SK-N-SH (cell line): ENCODE measurements at regions not wholly inside any gene's neighbourhood (a gene's known extent, or its start where the extent isn't known, plus 50 kb on each side); places are given as distances from the start of the nearest gene placed in this dataset.

Experiments used
- CTCF ChIA-PET: fragments of 300-600, 350-600 bp; formaldehyde crosslinking; extraction: SDS; loops from one replicate; lab custom pipeline; 2021; lab: Yijun Ruan, JAX
- POLR2A ChIA-PET: fragments of 350-600 bp; sonication (Branson Sonifier 250); formaldehyde crosslinking; extraction: SDS; loops from one replicate; lab custom pipeline; 2020; ENCODE audit warnings: antibody characterized with exemption, inconsistent platforms; lab: Yijun Ruan, JAX
- DNase-seq: peaks from one replicate; pipeline ENCODE4 v3.0.0; 2012
- H2AFZ ChIP-seq: fragments of 200-600 bp; sonication (generic); 2 replicates; pipeline ENCODE4 v1.8.1; 2016; ENCODE audit warnings: antibody characterized with exemption, mild to moderate bottlenecking, low read depth
- H3F3A ChIP-seq: fragments of 200-600 bp; sonication (generic); replicated peaks from 2 replicates; pipeline ENCODE3; 2016; ENCODE audit warnings: antibody characterized with exemption, mild to moderate bottlenecking; ENCODE audit not compliant: insufficient read depth
- H3K27ac ChIP-seq, 2 experiments: fragments of 200-500 bp in 1 of 2; fragments of 200-600 bp in 1 of 2; sonication (Bioruptor generic) in 1 of 2; sonication (generic), shearing (Covaris generic) in 1 of 2; 2 replicates each; pipeline versions ENCODE4 v1.5.1 to v1.6.1; 2014 to 2016; ENCODE audit warnings: low read depth in 2 of 2, inconsistent platforms in 1 of 2, low read length in 1 of 2, mild to moderate bottlenecking in 1 of 2, mixed read lengths in 1 of 2
- H3K27me3 ChIP-seq: fragments of 200-600 bp; sonication (generic), shearing (Covaris generic); 2 replicates; pipeline ENCODE4 v1.6.1; 2016; ENCODE audit warnings: mixed run types; ENCODE audit not compliant: insufficient read depth
- H3K36me3 ChIP-seq, 2 experiments: fragments of 200-500 bp in 1 of 2; fragments of 200-600 bp in 1 of 2; sonication (Bioruptor generic) in 1 of 2; sonication (generic) in 1 of 2; replicated peaks in 1 of 2; 2 replicates each; pipeline versions ENCODE3 to v1.5.1; 2014 to 2016; ENCODE audit warnings: low read length in 1 of 2, mild to moderate bottlenecking in 1 of 2; ENCODE audit not compliant: insufficient read depth in 2 of 2, control insufficient read depth in 1 of 2
- H3K4me1 ChIP-seq, 2 experiments: fragments of 200-500 bp in 1 of 2; fragments of 200-600 bp in 1 of 2; sonication (Bioruptor generic) in 1 of 2; sonication (generic), shearing (Covaris generic) in 1 of 2; 2 replicates each; pipeline versions ENCODE4 v1.5.1 to v1.6.1; 2014 to 2016; ENCODE audit warnings: low read depth in 1 of 2, low read length in 1 of 2, mixed run types in 1 of 2; ENCODE audit not compliant: insufficient read depth in 2 of 2, control insufficient read depth in 1 of 2
- H3K4me2 ChIP-seq: fragments of 200-600 bp; sonication (generic), shearing (Covaris generic); 2 replicates; pipeline ENCODE4 v1.6.1; 2017; ENCODE audit warnings: mixed run types
- H3K4me3 ChIP-seq, 2 experiments: fragments of 200-500 bp in 1 of 2; fragments of 200-600 bp in 1 of 2; sonication (Bioruptor generic) in 1 of 2; sonication (generic), shearing (Covaris generic) in 1 of 2; 2 replicates each; pipeline versions ENCODE4 v1.5.1 to v1.8.1; 2014 to 2016; ENCODE audit warnings: low read depth in 2 of 2, inconsistent platforms in 1 of 2, low read length in 1 of 2, mild to moderate bottlenecking in 1 of 2, mixed read lengths in 1 of 2, moderate library complexity in 1 of 2
- H3K79me2 ChIP-seq: fragments of 200-600 bp; sonication (generic); 2 replicates; pipeline ENCODE4 v1.8.1; 2017; ENCODE audit warnings: mild to moderate bottlenecking; ENCODE audit not compliant: insufficient read depth
- H3K9ac ChIP-seq: fragments of 200-600 bp; sonication (generic); 2 replicates; pipeline ENCODE4 v1.6.1; 2017; ENCODE audit warnings: mixed run types
- H3K9me2 ChIP-seq: fragments of 200-600 bp; sonication (generic); 2 replicates; pipeline ENCODE4 v1.6.1; 2017; ENCODE audit warnings: mixed run types
- H3K9me3 ChIP-seq: fragments of 200-600 bp; sonication (generic); 2 replicates; pipeline ENCODE4 v1.6.1; 2017; ENCODE audit warnings: mixed run types, mild to moderate bottlenecking, moderate library complexity
- H4K20me1 ChIP-seq: fragments of 200-600 bp; sonication (generic); 2 replicates; pipeline ENCODE4 v1.6.1; 2017; ENCODE audit warnings: mild to moderate bottlenecking, mixed run types; ENCODE audit not compliant: insufficient read depth
- CHD2 ChIP-seq: fragments of 150-350 bp; IDR thresholded peaks from 2 replicates; pipeline ENCODE4 v1.6.1; 2018; ENCODE audit warnings: low read length; ENCODE audit not compliant: partially characterized antibody
- EP300 ChIP-seq, 2 experiments: IDR thresholded peaks; 2 replicates each; pipeline versions ENCODE4 v1.4.0 to v1.6.1; 2012; ENCODE audit warnings: borderline replicate concordance in 1 of 2, low read depth in 1 of 2, low read length in 1 of 2
- FOSL2 ChIP-seq: IDR thresholded peaks from 2 replicates; pipeline ENCODE4 v1.4.0; 2012; ENCODE audit warnings: low read depth, mild to moderate bottlenecking, moderate library complexity, borderline replicate concordance
- FOXM1 ChIP-seq: IDR thresholded peaks from 2 replicates; pipeline ENCODE4 v1.4.0; 2012; ENCODE audit warnings: low read depth, mild to moderate bottlenecking
- GATA2 ChIP-seq: sonication (generic); formaldehyde crosslinking; IDR thresholded peaks from 2 replicates; pipeline ENCODE4 v1.5.0; 2020; ENCODE audit warnings: mild to moderate bottlenecking, missing genetic modification reagents
- NFIC ChIP-seq: IDR thresholded peaks from 2 replicates; pipeline ENCODE4 v1.4.0; 2012; ENCODE audit warnings: borderline replicate concordance
- RAD21 ChIP-seq: IDR thresholded peaks from 2 replicates; pipeline ENCODE4 v1.6.1; 2012; ENCODE audit warnings: mild to moderate bottlenecking, low read length
- RCOR1 ChIP-seq: fragments of 150-350 bp; IDR thresholded peaks from 2 replicates; pipeline ENCODE4 v1.6.1; 2017; ENCODE audit warnings: antibody characterized with exemption, low read length
- RFX5 ChIP-seq: IDR thresholded peaks from 2 replicates; pipeline ENCODE4 v1.6.1; 2012; ENCODE audit warnings: mild to moderate bottlenecking, improper control_type of control experiment, low read length
- RXRA ChIP-seq: IDR thresholded peaks from 2 replicates; pipeline ENCODE4 v1.4.0; 2012; ENCODE audit warnings: low read depth, mild to moderate bottlenecking, borderline replicate concordance
- SIN3A ChIP-seq: IDR thresholded peaks from 2 replicates; pipeline ENCODE4 v1.6.1; 2012; ENCODE audit warnings: low read depth, mild to moderate bottlenecking, low read length, moderate library complexity, borderline replicate concordance
- TAF1 ChIP-seq: IDR thresholded peaks from 2 replicates; pipeline ENCODE4 v1.6.1; 2012; ENCODE audit warnings: low read depth, mild to moderate bottlenecking, low read length, moderate library complexity, borderline replicate concordance
- TCF12 ChIP-seq: IDR thresholded peaks from 2 replicates; pipeline ENCODE4 v1.4.0; 2012
- YY1 ChIP-seq: IDR thresholded peaks from 2 replicates; pipeline ENCODE4 v1.4.0; 2012; ENCODE audit warnings: low read depth, mild to moderate bottlenecking
- WGBS: methylation state at CpG from one replicate; pipeline ENCODE4 v1.1.6; 2017; ENCODE audit warnings: low lambda C conversion rate; 5-methylcytosine and 5-hydroxymethylcytosine counted together
- TF ChIP-seq, protein P1 (sequence below): fragments of 150-350 bp; IDR thresholded peaks from 2 replicates; pipeline ENCODE4 v1.6.1; 2017; ENCODE audit warnings: antibody characterized with exemption, low read length, low read depth, borderline replicate concordance

DNA sequence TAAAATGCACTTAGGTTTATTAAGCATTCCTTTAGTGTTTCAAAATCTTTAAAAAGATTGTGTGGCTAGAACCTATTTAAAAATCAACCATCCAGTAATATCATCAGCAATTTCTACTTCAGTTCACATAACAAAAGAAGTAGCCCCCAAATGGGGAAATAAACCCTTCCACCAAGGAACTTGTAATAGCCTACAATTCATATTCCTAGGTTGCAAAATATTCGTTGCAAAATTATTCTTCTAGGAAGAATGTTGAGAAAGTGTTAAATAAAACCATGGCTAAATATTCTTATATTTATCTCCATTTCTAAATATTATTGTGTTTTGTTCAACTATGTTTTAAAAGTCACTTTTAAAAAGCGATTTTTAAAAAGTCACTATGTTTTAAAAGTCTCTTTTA lies 177.9 kb upstream of the PRLR start:
- TF ChIP-seq YY1 (no peak), NFIC (no peak), TAF1 (no peak), FOSL2 (no peak), GATA2 (no peak), FOXM1 (no peak), EP300 (IDR thresholded peaks at IDR 0.05; ENCODE audit: borderline replicate concordance in 1 of 2, low read depth in 1 of 2, low read length in 1 of 2) (no peak), TCF12 (no peak), RCOR1 (no peak), CHD2 (no peak), RAD21 (no peak), SIN3A (no peak), RFX5 (no peak), RXRA (no peak)
- TF ChIP-seq, protein P1, sequence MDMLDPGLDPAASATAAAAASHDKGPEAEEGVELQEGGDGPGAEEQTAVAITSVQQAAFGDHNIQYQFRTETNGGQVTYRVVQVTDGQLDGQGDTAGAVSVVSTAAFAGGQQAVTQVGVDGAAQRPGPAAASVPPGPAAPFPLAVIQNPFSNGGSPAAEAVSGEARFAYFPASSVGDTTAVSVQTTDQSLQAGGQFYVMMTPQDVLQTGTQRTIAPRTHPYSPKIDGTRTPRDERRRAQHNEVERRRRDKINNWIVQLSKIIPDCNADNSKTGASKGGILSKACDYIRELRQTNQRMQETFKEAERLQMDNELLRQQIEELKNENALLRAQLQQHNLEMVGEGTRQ, result no peak
- CTCF ChIA-PET, result no interaction called here

DNA sequence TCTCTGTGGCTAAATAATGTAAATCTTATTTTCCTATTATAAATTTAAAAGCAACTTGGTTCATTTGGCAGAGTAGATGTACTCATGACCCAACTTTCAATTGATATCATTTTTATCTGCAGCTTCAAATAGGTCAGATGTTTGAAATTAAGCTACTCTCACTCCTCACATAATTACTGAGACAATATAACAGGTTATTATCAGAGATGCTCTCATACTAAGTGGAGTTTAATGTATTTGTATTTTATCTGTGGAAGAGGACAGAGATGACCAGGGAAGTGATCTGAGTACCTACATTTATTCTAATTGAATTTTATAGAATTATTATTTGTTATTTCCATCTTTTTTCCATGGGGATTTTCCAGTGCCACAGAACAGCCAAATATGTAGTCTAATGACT lies 177.4 kb upstream of the PRLR start:
- Histone ChIP-seq H3F3A (no peaks in the 10 kb centered on the region), H3K9me2 (no peaks in the 10 kb centered on the region), H3K4me3 (no peak overlapping the region), H3K27me3 (no peaks in the 10 kb centered on the region), H3K27ac (no peak overlapping the region), H3K4me1 (no peaks in the 10 kb centered on the region; a peak in 1 of 4 replicates), H3K36me3 (no peaks in the 10 kb centered on the region), H3K4me2 (no peak overlapping the region), H2AFZ (no peak overlapping the region), H3K9me3 (no peaks in the 10 kb centered on the region), H3K9ac (no peak overlapping the region), H3K79me2 (no peaks in the 10 kb centered on the region), H4K20me1 (no peaks in the 10 kb centered on the region)
- peak; percentile 47 for DNase-seq
- 0 out of 4 replicates have a peak, but pooled peaks of 1 of the 2 experiments have one; percentile 18 for TF ChIP-seq EP300 (IDR thresholded peaks at IDR 0.05; ENCODE audit: borderline replicate concordance in 1 of 2, low read depth in 1 of 2, low read length in 1 of 2)
- no peak for TF ChIP-seq FOSL2
- peak; percentile 69 for TF ChIP-seq GATA2
- ChIA-PET POLR2A (no interaction called here), CTCF (no interaction called here)

More for the DNA sequence above, 177.9 kb upstream of the PRLR start:
- Histone ChIP-seq H3K27ac (no peak overlapping the region), H3K4me3 (no peak overlapping the region), H3K9ac (no peak overlapping the region), H3K4me1 (no peaks in the 10 kb centered on the region; a peak in 1 of 4 replicates), H3K4me2 (no peak overlapping the region), H2AFZ (no peak overlapping the region), H3K79me2 (no peaks in the 10 kb centered on the region), H3K9me2 (no peaks in the 10 kb centered on the region), H4K20me1 (no peaks in the 10 kb centered on the region), H3K9me3 (no peaks in the 10 kb centered on the region), H3F3A (no peaks in the 10 kb centered on the region), H3K27me3 (no peaks in the 10 kb centered on the region), H3K36me3 (no peaks in the 10 kb centered on the region)
- POLR2A ChIA-PET, result no interaction called here
- DNase-seq, result no peak
- WGBS, result 11% methylated on average over 2 of the region's 2 CpGs
